WTC11 (cell line): ENCODE measurements at regions not wholly inside any gene's neighbourhood (a gene's known extent, or its start where the extent isn't known, plus 50 kb on each side); places are given as distances from the start of the nearest gene placed in this dataset.

Experiments used
- ATAC-seq: fragments of 200-7000 bp; cut with Tn5 transposase; 2 replicates; pipeline ENCODE4 v1.10.0; 2021; ENCODE audit warnings: mild to moderate bottlenecking, moderate library complexity
- CTCF ChIA-PET: fragments of 300-600 bp; sonication (Branson Sonifier 250); formaldehyde crosslinking; loops from one replicate; lab custom pipeline; 2021; ENCODE audit warnings: antibody characterized with exemption; lab: Charles Lee
- POLR2A ChIA-PET: fragments of 350-600 bp; sonication (Branson Sonifier 250); formaldehyde crosslinking; loops from one replicate; lab custom pipeline; 2021; ENCODE audit warnings: antibody characterized with exemption; lab: Charles Lee
- DNase-seq: peaks from one replicate; pipeline ENCODE4 v3.0.0; 2021; ENCODE audit warnings: low spot score
- H3K27ac Mint-ChIP-seq: 2 replicates; pipeline ENCODE4 v1.8.0; 2021; ENCODE audit warnings: mixed read lengths
- H3K27me3 Mint-ChIP-seq: 2 replicates; pipeline ENCODE4 v1.8.0; 2021; ENCODE audit warnings: low read depth, mild to moderate bottlenecking, moderate library complexity, mixed read lengths
- H3K36me3 Mint-ChIP-seq: 2 replicates; pipeline ENCODE4 v1.8.0; 2021; ENCODE audit warnings: mixed read lengths
- H3K4me1 Mint-ChIP-seq: 2 replicates; pipeline ENCODE4 v1.8.0; 2022; ENCODE audit warnings: mixed read lengths
- H3K4me3 Mint-ChIP-seq: 2 replicates; pipeline ENCODE4 v1.8.0; 2021; ENCODE audit warnings: mild to moderate bottlenecking, moderate library complexity, mixed read lengths
- H3K9me3 Mint-ChIP-seq: 2 replicates; pipeline ENCODE4 v1.8.0; 2021; ENCODE audit warnings: mixed read lengths
- CDX4 ChIP-seq: fragments of 250-450 bp; sonication (Bioruptor Pico); IDR thresholded peaks from 2 replicates; pipeline ENCODE4 v1.9.0; 2021; ENCODE audit warnings: moderate library complexity, mild to moderate bottlenecking, inconsistent platforms, borderline replicate concordance
- CREM ChIP-seq: sonication (generic); formaldehyde crosslinking; IDR thresholded peaks from 2 replicates; pipeline ENCODE4 v1.8.1; 2022; ENCODE audit warnings: mild to moderate bottlenecking, missing genetic modification reagents, moderate library complexity
- E2F1 ChIP-seq: sonication (generic); formaldehyde crosslinking; IDR thresholded peaks from 2 replicates; pipeline ENCODE4 v1.8.0; 2022; ENCODE audit warnings: mild to moderate bottlenecking, missing genetic modification reagents
- ESRRA ChIP-seq: sonication (generic); formaldehyde crosslinking; IDR thresholded peaks from 2 replicates; pipeline ENCODE4 v1.8.1; 2022; ENCODE audit warnings: mild to moderate bottlenecking, missing genetic modification reagents, borderline replicate concordance
- FOXJ3 ChIP-seq: sonication (generic); formaldehyde crosslinking; IDR thresholded peaks from 2 replicates; pipeline ENCODE4 v1.9.0; 2021; ENCODE audit warnings: missing genetic modification reagents, mild to moderate bottlenecking, borderline replicate concordance
- FOXK1 ChIP-seq: sonication (generic); formaldehyde crosslinking; IDR thresholded peaks from 2 replicates; pipeline ENCODE4 v1.8.0; 2022; ENCODE audit warnings: mild to moderate bottlenecking, moderate library complexity, missing genetic modification reagents
- GABPB1 ChIP-seq: sonication (generic); formaldehyde crosslinking; IDR thresholded peaks from 2 replicates; pipeline ENCODE4 v1.8.1; 2023; ENCODE audit warnings: mild to moderate bottlenecking, missing genetic modification reagents
- JAZF1 ChIP-seq: fragments of 250-450 bp; sonication (Bioruptor Pico); IDR thresholded peaks from 2 replicates; pipeline ENCODE4 v1.9.0; 2021; ENCODE audit warnings: moderate library complexity, mild to moderate bottlenecking, inconsistent platforms
- NR2C2 ChIP-seq: sonication (generic); formaldehyde crosslinking; IDR thresholded peaks from 2 replicates; pipeline ENCODE4 v1.8.0; 2022; ENCODE audit warnings: mild to moderate bottlenecking, missing genetic modification reagents
- SP1 ChIP-seq: sonication (generic); formaldehyde crosslinking; conservative IDR thresholded peaks from 2 replicates; pipeline ENCODE4 v1.8.1; 2022; ENCODE audit warnings: missing genetic modification reagents
- TEAD1 ChIP-seq: sonication (generic); formaldehyde crosslinking; IDR thresholded peaks from 2 replicates; pipeline ENCODE4 v1.8.0; 2022; ENCODE audit warnings: mild to moderate bottlenecking, missing genetic modification reagents
- TP53 ChIP-seq: sonication (generic); formaldehyde crosslinking; IDR thresholded peaks from 2 replicates; pipeline ENCODE4 v1.8.1; 2023; ENCODE audit warnings: mild to moderate bottlenecking, missing genetic modification reagents
- ZNF121 ChIP-seq: sonication (generic); formaldehyde crosslinking; IDR thresholded peaks from 2 replicates; pipeline ENCODE4 v1.8.0; 2023; ENCODE audit warnings: missing genetic modification reagents
- ZNF317 ChIP-seq: sonication (generic); formaldehyde crosslinking; IDR thresholded peaks from 2 replicates; pipeline ENCODE4 v1.8.1; 2023; ENCODE audit warnings: low read depth, mild to moderate bottlenecking, moderate library complexity, missing genetic modification reagents, borderline replicate concordance
- ZNF396 ChIP-seq: fragments of 250-450 bp; sonication (Bioruptor Pico); IDR thresholded peaks from 2 replicates; pipeline ENCODE4 v1.8.0; 2021; ENCODE audit warnings: mild to moderate bottlenecking, moderate library complexity, borderline replicate concordance
- ZNF416 ChIP-seq: fragments of 250-450 bp; sonication (Bioruptor Pico); IDR thresholded peaks from 2 replicates; pipeline ENCODE4 v1.9.0; 2021; ENCODE audit warnings: mild to moderate bottlenecking, inconsistent platforms
- ZNF423 ChIP-seq: fragments of 250-450 bp; sonication (Bioruptor Pico); IDR thresholded peaks from 2 replicates; pipeline ENCODE4 v2.1.2; 2022; ENCODE audit warnings: mild to moderate bottlenecking, moderate library complexity
- TF ChIP-seq, protein P1 (sequence below): sonication (generic); formaldehyde crosslinking; IDR thresholded peaks from 2 replicates; pipeline ENCODE4 v1.8.0; 2023; ENCODE audit warnings: mild to moderate bottlenecking, missing genetic modification reagents
- TF ChIP-seq, protein P2 (sequence below): sonication (generic); formaldehyde crosslinking; IDR thresholded peaks from 2 replicates; pipeline ENCODE4 v1.8.1; 2022; ENCODE audit warnings: mild to moderate bottlenecking, missing genetic modification reagents, moderate library complexity, borderline replicate concordance
- TF ChIP-seq, protein P3 (sequence below): sonication (generic); formaldehyde crosslinking; IDR thresholded peaks from 2 replicates; pipeline ENCODE4 v1.8.0; 2023; ENCODE audit warnings: missing genetic modification reagents, mild to moderate bottlenecking, borderline replicate concordance

GRCh38 chr16:73302942-73303341 is 255.0 kb upstream of the ZFHX3 start:
- Mint-ChIP-seq H3K4me1 (peaks cover 27% of the 10 kb centered on the region), H3K36me3 (no peaks in the 10 kb centered on the region), H3K27me3 (no peaks in the 10 kb centered on the region; the same call in 1 of the 2 replicates), H3K4me3 (no peak overlapping the region), H3K9me3 (peaks cover 4% of the 10 kb centered on the region; the same call in 1 of the 2 replicates), H3K27ac (no peak overlapping the region)
- DNase-seq: no peak
- TF ChIP-seq FOXK1 (CRISPR knock-in tag) (no peak), ZNF121 (CRISPR knock-in tag) (peak; percentile 69; the same call in 1 of the 2 replicates)
- ChIA-PET CTCF (no interaction called here), POLR2A (no interaction called here)
- no peak for ATAC-seq

- Mint-ChIP-seq H3K9me3 (peaks cover 4% of the 10 kb centered on the region; the same call in 1 of the 2 replicates), H3K27me3 (no peaks in the 10 kb centered on the region; the same call in 1 of the 2 replicates), H3K27ac (no peak overlapping the region), H3K4me3 (no peak overlapping the region), H3K36me3 (no peaks in the 10 kb centered on the region), H3K4me1 (peaks cover 27% of the 10 kb centered on the region)
- DNase-seq (no peak), ATAC-seq (no peak)
- TF ChIP-seq, protein P1, sequence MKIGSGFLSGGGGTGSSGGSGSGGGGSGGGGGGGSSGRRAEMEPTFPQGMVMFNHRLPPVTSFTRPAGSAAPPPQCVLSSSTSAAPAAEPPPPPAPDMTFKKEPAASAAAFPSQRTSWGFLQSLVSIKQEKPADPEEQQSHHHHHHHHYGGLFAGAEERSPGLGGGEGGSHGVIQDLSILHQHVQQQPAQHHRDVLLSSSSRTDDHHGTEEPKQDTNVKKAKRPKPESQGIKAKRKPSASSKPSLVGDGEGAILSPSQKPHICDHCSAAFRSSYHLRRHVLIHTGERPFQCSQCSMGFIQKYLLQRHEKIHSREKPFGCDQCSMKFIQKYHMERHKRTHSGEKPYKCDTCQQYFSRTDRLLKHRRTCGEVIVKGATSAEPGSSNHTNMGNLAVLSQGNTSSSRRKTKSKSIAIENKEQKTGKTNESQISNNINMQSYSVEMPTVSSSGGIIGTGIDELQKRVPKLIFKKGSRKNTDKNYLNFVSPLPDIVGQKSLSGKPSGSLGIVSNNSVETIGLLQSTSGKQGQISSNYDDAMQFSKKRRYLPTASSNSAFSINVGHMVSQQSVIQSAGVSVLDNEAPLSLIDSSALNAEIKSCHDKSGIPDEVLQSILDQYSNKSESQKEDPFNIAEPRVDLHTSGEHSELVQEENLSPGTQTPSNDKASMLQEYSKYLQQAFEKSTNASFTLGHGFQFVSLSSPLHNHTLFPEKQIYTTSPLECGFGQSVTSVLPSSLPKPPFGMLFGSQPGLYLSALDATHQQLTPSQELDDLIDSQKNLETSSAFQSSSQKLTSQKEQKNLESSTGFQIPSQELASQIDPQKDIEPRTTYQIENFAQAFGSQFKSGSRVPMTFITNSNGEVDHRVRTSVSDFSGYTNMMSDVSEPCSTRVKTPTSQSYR (CRISPR knock-in tag): no peak
- TF ChIP-seq CDX4 (CRISPR knock-in tag) (no peak), JAZF1 (CRISPR knock-in tag) (no peak), SP1 (CRISPR knock-in tag) (no peak), ZNF396 (CRISPR knock-in tag) (no peak)
- TF ChIP-seq, protein P2, sequence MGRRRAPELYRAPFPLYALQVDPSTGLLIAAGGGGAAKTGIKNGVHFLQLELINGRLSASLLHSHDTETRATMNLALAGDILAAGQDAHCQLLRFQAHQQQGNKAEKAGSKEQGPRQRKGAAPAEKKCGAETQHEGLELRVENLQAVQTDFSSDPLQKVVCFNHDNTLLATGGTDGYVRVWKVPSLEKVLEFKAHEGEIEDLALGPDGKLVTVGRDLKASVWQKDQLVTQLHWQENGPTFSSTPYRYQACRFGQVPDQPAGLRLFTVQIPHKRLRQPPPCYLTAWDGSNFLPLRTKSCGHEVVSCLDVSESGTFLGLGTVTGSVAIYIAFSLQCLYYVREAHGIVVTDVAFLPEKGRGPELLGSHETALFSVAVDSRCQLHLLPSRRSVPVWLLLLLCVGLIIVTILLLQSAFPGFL (CRISPR knock-in tag): no peak
- POLR2A ChIA-PET: no interaction called here
- CTCF ChIA-PET: no interaction called here
Measured at GRCh38 chr16:73301984-73302383, 254.1 kb upstream of the ZFHX3 start.

- ATAC-seq (no peak), DNase-seq (no peak)
- Mint-ChIP-seq H3K36me3 (no peaks in the 10 kb centered on the region), H3K4me1 (peaks cover 12% of the 10 kb centered on the region), H3K27ac (no peak overlapping the region), H3K4me3 (no peak overlapping the region), H3K27me3 (no peaks in the 10 kb centered on the region), H3K9me3 (no peaks in the 10 kb centered on the region)
- ChIA-PET CTCF (no interaction called here), POLR2A (no interaction called here)
- TF ChIP-seq ZNF121 (CRISPR knock-in tag) (no peak), TP53 (CRISPR knock-in tag) (no peak), GABPB1 (CRISPR knock-in tag) (no peak), FOXJ3 (CRISPR knock-in tag) (no peak), ZNF317 (CRISPR knock-in tag) (no peak), FOXK1 (CRISPR knock-in tag) (no peak)
Measured at GRCh38 chr16:73299346-73299745, 251.4 kb upstream of the ZFHX3 start.

- Mint-ChIP-seq H3K36me3 (no peaks in the 10 kb centered on the region), H3K4me1 (peaks cover 11% of the 10 kb centered on the region), H3K27ac (no peak overlapping the region), H3K27me3 (no peaks in the 10 kb centered on the region), H3K9me3 (0 out of 2 replicates have a peak, but pooled peaks cover under 1% of the 10 kb centered on the region), H3K4me3 (no peak overlapping the region)
- ChIA-PET CTCF (interaction anchor here (0.9 to 1.0 kb wide), 2 partner anchors 303 to 580 kb away, joined by 3 to 4 read pairs; no protein-coding TSS in a partner anchor), POLR2A (no interaction called here)
- DNase-seq: no peak
- peak; percentile 65 for ATAC-seq
- TF ChIP-seq ZNF416 (CRISPR knock-in tag): no peak
- no peak for TF ChIP-seq CREM (CRISPR knock-in tag)
- TF ChIP-seq E2F1 (CRISPR knock-in tag): no peak
- no peak for TF ChIP-seq ZNF423 (CRISPR knock-in tag)
- TF ChIP-seq, protein P3, sequence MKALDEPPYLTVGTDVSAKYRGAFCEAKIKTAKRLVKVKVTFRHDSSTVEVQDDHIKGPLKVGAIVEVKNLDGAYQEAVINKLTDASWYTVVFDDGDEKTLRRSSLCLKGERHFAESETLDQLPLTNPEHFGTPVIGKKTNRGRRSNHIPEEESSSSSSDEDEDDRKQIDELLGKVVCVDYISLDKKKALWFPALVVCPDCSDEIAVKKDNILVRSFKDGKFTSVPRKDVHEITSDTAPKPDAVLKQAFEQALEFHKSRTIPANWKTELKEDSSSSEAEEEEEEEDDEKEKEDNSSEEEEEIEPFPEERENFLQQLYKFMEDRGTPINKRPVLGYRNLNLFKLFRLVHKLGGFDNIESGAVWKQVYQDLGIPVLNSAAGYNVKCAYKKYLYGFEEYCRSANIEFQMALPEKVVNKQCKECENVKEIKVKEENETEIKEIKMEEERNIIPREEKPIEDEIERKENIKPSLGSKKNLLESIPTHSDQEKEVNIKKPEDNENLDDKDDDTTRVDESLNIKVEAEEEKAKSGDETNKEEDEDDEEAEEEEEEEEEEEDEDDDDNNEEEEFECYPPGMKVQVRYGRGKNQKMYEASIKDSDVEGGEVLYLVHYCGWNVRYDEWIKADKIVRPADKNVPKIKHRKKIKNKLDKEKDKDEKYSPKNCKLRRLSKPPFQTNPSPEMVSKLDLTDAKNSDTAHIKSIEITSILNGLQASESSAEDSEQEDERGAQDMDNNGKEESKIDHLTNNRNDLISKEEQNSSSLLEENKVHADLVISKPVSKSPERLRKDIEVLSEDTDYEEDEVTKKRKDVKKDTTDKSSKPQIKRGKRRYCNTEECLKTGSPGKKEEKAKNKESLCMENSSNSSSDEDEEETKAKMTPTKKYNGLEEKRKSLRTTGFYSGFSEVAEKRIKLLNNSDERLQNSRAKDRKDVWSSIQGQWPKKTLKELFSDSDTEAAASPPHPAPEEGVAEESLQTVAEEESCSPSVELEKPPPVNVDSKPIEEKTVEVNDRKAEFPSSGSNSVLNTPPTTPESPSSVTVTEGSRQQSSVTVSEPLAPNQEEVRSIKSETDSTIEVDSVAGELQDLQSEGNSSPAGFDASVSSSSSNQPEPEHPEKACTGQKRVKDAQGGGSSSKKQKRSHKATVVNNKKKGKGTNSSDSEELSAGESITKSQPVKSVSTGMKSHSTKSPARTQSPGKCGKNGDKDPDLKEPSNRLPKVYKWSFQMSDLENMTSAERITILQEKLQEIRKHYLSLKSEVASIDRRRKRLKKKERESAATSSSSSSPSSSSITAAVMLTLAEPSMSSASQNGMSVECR: no peak
- TF ChIP-seq TEAD1 (CRISPR knock-in tag): no peak
- no peak for TF ChIP-seq ESRRA (CRISPR knock-in tag)
- no peak for TF ChIP-seq NR2C2 (CRISPR knock-in tag)
- no peak for TF ChIP-seq GABPB1 (CRISPR knock-in tag)
Measured at GRCh38 chr16:73298562-73298961, 250.6 kb upstream of the ZFHX3 start.
